ENCODE measurements at regions not wholly inside any gene's neighbourhood (a gene's known extent, or its start where the extent isn't known, plus 50 kb on each side); places are given as distances from the start of the nearest gene placed in this dataset.
"Not testable (repeated sequence)": the region's sequence is repeated elsewhere in the genome, so short reads cannot be mapped to it uniquely, and the experiment has no call there.

DNA sequence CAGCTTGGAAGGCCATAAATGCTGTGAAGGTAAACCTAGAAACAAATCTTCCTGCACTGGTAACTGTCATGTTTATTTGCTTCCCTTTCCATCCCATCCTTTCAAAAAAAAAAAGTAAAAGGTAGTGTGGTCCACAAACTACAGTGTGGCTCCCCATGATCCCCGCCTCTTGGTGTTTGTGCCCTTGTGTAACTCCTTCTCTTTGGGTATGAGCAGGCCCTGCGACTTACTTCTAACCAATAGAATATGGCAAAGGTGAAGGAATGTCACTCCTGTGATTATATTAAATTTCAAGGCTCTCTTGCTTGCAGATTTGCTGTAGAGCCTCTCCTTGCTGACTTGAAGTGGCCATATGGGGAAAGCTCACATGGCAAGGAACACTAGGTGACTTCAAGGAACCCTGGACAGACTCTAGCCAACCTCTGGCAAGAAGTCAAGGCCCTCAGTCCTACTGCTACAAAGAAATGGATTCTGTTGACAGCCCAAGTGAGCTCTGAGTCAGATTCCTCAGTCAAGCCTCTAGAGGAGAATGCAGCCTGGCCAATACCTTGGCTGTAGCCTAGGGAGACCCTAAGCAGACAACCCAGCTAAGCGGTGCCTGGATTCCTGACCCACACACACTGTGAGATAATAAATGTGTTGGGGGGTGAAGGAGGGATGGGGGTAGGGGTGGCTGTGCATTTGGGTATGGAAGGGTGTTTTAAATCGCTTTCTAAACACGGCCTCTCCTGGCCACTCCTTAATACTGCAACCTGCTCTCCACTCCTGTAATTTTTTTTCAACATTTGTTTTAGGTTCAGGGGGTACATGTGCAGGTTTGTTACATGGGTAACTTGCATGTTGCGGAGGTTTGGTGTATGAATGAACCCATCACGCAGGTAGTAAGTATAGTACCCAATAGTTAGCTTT lies 115.0 kb upstream of the NBPF9 start:
- H3K9me3 Mint-ChIP-seq; H3K27me3 Mint-ChIP-seq; H3K4me3 Mint-ChIP-seq; DNase-seq; intact Hi-C loops (cut with micrococcal nuclease); H3K36me3 Mint-ChIP-seq (ENCODE audit: low read depth); H3K4me1 Mint-ChIP-seq; H3K27ac Mint-ChIP-seq: not testable (repeated sequence)

DNA sequence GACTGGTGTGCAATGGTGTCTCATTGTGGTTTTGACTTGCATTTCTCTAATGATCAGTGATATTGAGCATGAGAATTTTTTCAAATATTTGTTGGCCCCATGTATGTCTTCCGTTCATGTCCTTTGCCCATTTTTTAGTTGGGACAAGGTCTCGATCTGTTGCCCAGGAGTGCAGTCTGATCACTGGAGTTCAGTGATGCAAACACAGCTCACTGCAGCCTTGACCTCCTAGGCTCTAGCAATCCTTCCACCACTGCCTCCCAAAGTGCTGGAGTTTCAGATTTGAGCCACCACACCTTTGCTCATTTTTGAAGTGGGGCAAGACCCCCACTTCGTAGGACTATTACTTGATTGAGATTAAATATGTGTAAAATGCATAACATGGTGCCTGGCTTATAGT lies 116.2 kb upstream of the NBPF9 start:
- H3K27ac Mint-ChIP-seq; H3K27me3 Mint-ChIP-seq; intact Hi-C loops (cut with micrococcal nuclease); DNase-seq; H3K4me1 Mint-ChIP-seq; H3K4me3 Mint-ChIP-seq; H3K9me3 Mint-ChIP-seq; H3K36me3 Mint-ChIP-seq (ENCODE audit: low read depth): not testable (repeated sequence)

DNA sequence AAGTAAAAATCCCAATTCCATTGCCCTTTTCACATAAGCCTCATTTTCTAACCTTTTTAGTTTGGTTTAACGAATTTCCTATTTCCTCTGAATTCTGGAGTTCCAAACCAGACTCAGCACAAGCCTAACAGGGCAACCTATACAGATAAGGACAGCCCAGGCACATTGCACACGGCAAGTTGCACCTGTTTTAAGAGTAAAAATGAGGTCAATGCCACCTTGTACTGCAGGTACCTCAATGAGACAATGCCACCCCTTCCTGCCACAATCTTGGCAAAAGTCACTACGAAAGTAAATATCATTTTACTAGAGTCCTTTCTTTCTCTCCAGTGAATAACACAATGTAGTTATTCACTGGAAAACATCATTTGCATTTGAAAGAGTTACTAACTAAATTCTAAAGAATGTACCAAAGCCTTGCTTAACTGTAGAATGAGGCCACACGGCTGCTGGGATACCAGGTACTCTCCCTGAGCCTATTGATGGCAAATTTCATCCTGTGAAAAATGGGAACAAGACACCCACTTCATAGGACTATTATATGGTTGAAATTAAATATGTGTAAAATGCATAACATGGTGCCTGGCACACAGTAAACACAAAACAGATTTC lies 117.2 kb upstream of the NBPF9 start:
- intact Hi-C loops (cut with micrococcal nuclease); H3K9me3 Mint-ChIP-seq; H3K36me3 Mint-ChIP-seq (ENCODE audit: low read depth); H3K4me1 Mint-ChIP-seq; H3K4me3 Mint-ChIP-seq; DNase-seq; H3K27ac Mint-ChIP-seq; H3K27me3 Mint-ChIP-seq: not testable (repeated sequence)

GRCh38 chr1:149227933-149228665 lies 124.7 kb upstream of the NBPF9 start:
- H3K4me3 Mint-ChIP-seq; H3K36me3 Mint-ChIP-seq (ENCODE audit: low read depth); H3K4me1 Mint-ChIP-seq; H3K27ac Mint-ChIP-seq; DNase-seq; H3K9me3 Mint-ChIP-seq; intact Hi-C loops (cut with micrococcal nuclease); H3K27me3 Mint-ChIP-seq: not testable (repeated sequence)

DNA sequence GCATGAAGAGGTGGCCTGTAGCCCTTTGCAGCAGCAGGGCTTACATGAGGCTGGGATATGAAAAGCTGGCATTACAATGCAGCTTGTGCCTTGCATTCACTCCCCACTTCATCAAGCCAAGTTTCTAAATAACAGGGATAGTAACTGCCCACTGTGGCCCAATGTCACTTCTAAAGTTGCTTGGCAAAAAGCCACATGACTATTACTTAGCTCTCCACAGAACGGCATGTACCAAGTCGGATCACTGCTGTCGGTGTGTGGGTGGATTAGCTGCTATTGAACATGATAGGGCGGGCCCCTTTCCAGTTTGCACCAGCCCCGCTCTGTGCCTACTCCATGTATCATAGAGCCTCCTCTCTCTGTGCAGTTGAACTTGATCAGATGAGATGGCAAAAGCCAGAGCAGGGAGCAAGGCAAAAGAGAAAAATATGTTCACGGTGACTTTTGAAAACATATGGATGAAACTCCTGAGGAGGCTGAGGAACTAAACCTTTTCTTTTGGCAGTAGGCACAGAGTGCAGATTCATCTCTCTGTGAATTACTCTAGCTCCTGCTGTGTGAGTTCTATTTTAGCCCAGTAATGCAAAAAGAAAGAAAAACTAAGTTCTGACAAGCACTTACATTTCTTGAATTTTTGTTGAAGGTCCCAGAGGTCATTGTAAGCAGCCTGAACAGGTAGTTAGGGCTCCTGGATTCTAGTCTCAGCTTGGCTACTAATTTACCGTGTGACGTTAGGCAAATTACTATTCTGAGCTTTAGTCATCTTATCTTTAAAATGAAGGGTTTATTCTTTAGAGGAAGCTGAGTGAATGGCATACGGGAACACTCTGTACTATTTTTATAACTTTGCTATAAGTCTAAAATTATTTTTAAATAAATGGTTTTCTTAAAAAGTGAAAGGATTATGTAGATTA lies 125.6 kb upstream of the NBPF9 start:
- H3K4me3 Mint-ChIP-seq; H3K27ac Mint-ChIP-seq; H3K4me1 Mint-ChIP-seq; intact Hi-C loops (cut with micrococcal nuclease); H3K36me3 Mint-ChIP-seq (ENCODE audit: low read depth); DNase-seq; H3K27me3 Mint-ChIP-seq; H3K9me3 Mint-ChIP-seq: not testable (repeated sequence)

DNA sequence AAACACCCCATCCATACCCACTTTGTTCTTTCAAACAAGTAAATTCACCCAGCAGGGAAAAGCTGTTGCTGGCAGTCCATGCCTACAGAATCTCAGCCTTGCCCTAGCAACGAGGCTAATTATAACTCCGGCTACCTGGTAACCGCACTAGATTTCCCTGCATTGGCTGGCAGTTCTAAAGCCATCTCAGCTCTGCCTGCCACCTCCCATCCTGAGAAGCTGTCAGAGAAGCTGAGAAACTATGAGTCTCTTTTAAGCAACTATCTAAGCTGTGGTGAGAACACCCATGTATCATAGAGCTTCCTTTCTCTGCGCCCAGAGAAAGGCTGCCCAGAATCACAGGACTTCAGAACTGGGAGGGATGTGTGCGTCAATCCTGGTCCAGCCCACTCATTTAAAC lies 126.5 kb upstream of the NBPF9 start:
- H3K9me3 Mint-ChIP-seq; H3K4me3 Mint-ChIP-seq; H3K4me1 Mint-ChIP-seq; H3K27me3 Mint-ChIP-seq; H3K36me3 Mint-ChIP-seq (ENCODE audit: low read depth); intact Hi-C loops (cut with micrococcal nuclease); H3K27ac Mint-ChIP-seq; DNase-seq: not testable (repeated sequence)

DNA sequence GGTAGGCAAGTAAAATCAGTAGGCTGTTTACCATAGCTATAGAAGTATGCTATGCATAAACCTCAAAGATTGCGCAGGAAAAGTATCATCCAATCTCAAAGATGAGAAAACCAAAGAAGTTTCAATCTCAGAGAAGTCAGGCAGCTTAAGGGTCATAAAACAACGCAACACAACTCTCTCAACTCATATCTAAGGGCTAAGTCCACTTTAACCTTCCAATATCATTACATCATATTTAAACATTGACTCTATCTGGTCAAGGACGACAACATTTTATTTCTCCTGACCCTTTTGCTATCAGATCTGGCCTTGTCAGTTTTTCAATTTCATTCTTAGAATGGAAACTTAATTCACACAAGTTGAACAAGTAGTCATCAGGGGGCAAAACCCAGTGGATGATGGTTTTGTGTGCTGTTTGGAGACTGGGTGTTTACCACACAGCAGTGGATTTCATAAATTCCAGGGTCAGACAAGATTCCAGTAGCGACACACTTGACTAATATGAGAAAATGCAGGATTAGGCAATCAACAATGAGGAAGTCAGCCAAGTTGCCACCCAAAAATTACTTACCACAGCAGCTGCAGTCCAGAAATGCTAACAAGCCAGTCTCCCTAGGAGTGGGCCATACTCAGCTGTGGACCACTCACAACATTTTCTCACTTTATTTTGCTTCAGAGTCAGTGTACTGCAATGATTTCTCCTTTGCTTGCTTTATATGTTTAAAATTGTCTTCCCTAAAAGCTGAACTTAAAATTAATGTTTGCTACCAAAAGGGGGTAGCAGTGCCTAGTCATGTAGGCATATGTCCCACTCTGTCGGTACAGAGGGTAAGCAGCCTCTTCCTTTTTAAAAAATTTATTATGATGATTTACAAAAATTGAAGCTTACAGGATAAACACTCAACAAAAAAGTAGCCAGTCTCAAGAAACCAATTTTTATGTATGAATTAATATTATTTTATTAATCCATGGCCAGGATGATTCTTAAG lies 131.9 kb upstream of the NBPF9 start:
- H3K27me3 Mint-ChIP-seq; DNase-seq; H3K36me3 Mint-ChIP-seq (ENCODE audit: low read depth); intact Hi-C loops (cut with micrococcal nuclease); H3K9me3 Mint-ChIP-seq; H3K4me1 Mint-ChIP-seq; H3K27ac Mint-ChIP-seq; H3K4me3 Mint-ChIP-seq: not testable (repeated sequence)

GRCh38 chr1:149237515-149237914 lies 134.2 kb upstream of the NBPF9 start:
- intact Hi-C loops (cut with micrococcal nuclease); H3K4me3 Mint-ChIP-seq; DNase-seq; H3K27me3 Mint-ChIP-seq; H3K36me3 Mint-ChIP-seq (ENCODE audit: low read depth); H3K4me1 Mint-ChIP-seq; H3K9me3 Mint-ChIP-seq; H3K27ac Mint-ChIP-seq: not testable (repeated sequence)

DNA sequence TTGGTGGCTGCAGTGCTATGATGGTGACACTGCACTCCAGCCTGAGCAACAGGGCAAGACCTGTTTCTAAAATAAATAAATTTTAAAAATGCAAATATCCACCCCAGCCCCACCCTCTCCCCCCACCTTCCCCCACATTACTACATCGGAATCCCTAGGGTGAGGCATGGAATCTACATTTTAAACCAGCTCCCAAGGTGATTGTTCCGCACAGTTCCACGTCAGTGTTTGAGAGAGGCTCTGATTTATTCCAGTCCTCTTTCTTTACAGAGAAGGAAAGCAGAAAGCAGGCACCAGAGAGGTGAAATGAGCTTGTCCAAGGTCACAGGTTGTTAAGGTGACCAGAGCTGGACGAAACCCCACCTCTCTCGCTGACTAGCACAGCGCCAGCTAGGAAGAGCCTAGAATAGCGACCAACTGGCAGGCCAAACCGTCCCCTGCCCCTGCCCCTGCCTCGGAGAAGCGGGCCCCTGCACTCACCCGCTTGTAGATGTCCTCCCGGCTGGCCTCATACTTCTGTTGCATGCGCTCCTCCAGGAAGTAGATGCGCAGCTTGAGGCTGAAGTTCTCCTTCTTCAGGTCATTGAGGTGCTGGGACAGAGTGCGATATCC lies 136.7 kb upstream of the NBPF9 start:
- H3K27ac Mint-ChIP-seq; H3K36me3 Mint-ChIP-seq (ENCODE audit: low read depth); H3K4me3 Mint-ChIP-seq; H3K4me1 Mint-ChIP-seq; H3K27me3 Mint-ChIP-seq; intact Hi-C loops (cut with micrococcal nuclease); DNase-seq; H3K9me3 Mint-ChIP-seq: not testable (repeated sequence)

DNA sequence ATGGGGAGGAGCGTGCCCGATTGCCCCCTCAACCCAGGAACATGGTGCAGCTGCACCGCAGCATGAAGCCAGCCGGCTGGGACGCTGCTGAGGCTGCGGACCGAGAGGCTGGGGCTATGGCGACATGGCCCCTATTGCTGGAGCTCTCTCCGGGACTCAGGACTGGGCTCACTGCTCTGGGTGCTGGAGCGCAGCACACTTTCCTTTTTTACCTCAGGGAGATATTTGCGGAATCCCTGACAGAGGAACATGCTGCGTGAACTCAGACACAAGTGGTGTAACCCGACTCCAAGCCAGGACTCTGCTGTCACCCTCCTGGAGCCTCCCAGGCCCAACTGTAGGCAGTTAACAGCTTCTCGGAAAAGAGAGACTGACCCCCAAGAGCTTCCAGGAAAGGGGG lies 137.2 kb upstream of the NBPF9 start:
- DNase-seq; intact Hi-C loops (cut with micrococcal nuclease); H3K4me3 Mint-ChIP-seq; H3K9me3 Mint-ChIP-seq; H3K36me3 Mint-ChIP-seq (ENCODE audit: low read depth); H3K27ac Mint-ChIP-seq; H3K27me3 Mint-ChIP-seq; H3K4me1 Mint-ChIP-seq: not testable (repeated sequence)

DNA sequence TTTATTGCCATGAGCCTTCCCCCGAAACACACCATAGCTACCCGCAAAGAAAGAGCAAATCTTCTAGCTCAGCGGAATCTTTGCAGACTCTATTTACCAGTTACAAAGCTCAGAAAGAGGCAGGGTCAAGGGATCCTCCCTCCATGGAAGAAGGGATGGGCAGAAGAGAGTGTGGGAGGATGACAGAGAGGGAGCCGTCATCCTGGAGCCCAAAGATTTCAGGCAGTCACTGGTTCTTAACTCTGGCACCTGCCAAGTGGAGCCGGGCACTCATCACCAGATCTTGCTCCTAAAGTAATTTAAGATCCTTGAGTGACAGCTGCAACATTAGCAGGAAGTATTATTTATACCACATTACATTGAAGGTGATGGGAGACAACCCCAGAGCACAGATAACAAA lies 137.9 kb upstream of the NBPF9 start:
- DNase-seq; H3K27me3 Mint-ChIP-seq; H3K9me3 Mint-ChIP-seq; H3K4me1 Mint-ChIP-seq; H3K36me3 Mint-ChIP-seq (ENCODE audit: low read depth); H3K27ac Mint-ChIP-seq; H3K4me3 Mint-ChIP-seq; intact Hi-C loops (cut with micrococcal nuclease): not testable (repeated sequence)

- DNase-seq; H3K36me3 Mint-ChIP-seq (ENCODE audit: low read depth); H3K27me3 Mint-ChIP-seq; H3K4me3 Mint-ChIP-seq; H3K27ac Mint-ChIP-seq; intact Hi-C loops (cut with micrococcal nuclease); H3K4me1 Mint-ChIP-seq; H3K9me3 Mint-ChIP-seq: not testable (repeated sequence)
Observed at GRCh38 chr1:149243572-149243971, 140.2 kb upstream of the NBPF9 start.
